Effector memory CD4-positive, alpha-beta T cell (primary cell): ENCODE measurements at regions not wholly inside any gene's neighbourhood (a gene's known extent, or its start where the extent isn't known, plus 50 kb on each side); places are given as distances from the start of the nearest gene placed in this dataset.

ENCODE experiments used
- DNase-seq, 3 donors: peaks; one replicate each; pipeline ENCODE4 v3.0.0-alpha.2; 2020
- H3K27ac ChIP-seq: 2 replicates; pipeline ENCODE4 v1.7.0; 2013; ENCODE audit warnings: mild to moderate bottlenecking, low read length, moderate library complexity; ENCODE audit not compliant: insufficient read depth, poor library complexity, severe bottlenecking
- H3K27me3 ChIP-seq: replicated peaks from 2 replicates; pipeline ENCODE4 v1.7.0; 2013; ENCODE audit warnings: mild to moderate bottlenecking, low read length; ENCODE audit not compliant: insufficient read depth, control insufficient read depth, poor library complexity, severe bottlenecking
- H3K36me3 ChIP-seq: 2 replicates; pipeline ENCODE4 v1.7.0; 2013; ENCODE audit warnings: mild to moderate bottlenecking, low read length, moderate library complexity; ENCODE audit not compliant: control insufficient read depth, insufficient read depth
- H3K4me1 ChIP-seq: 2 replicates; pipeline ENCODE4 v1.7.0; 2013; ENCODE audit warnings: low read length, mild to moderate bottlenecking; ENCODE audit not compliant: control insufficient read depth, insufficient read depth, poor library complexity, severe bottlenecking
- H3K4me3 ChIP-seq: 2 replicates; pipeline ENCODE4 v1.7.0; 2013; ENCODE audit warnings: low read length, low read depth, mild to moderate bottlenecking; ENCODE audit not compliant: insufficient read depth, poor library complexity, severe bottlenecking
- H3K9me3 ChIP-seq: 2 replicates; pipeline ENCODE4 v1.7.0; 2013; ENCODE audit warnings: mild to moderate bottlenecking, low read length, moderate library complexity; ENCODE audit not compliant: control insufficient read depth

GRCh38 chr10:88122145-88122544 lies 258.7 kb downstream of the PTEN start:
- H3K4me3 ChIP-seq, result no peak overlapping the region
- H3K4me1 ChIP-seq, result no peaks in the 10 kb centered on the region

GRCh38 chr10:88122576-88122975 lies 259.2 kb downstream of the PTEN start:
- no peaks in the 10 kb centered on the region for H3K9me3 ChIP-seq
- H3K27me3 ChIP-seq, result no peaks in the 10 kb centered on the region
- no peaks in the 10 kb centered on the region for H3K36me3 ChIP-seq
- no peaks in the 10 kb centered on the region for H3K4me1 ChIP-seq
- no peak overlapping the region for H3K4me3 ChIP-seq
- H3K27ac ChIP-seq, result no peak overlapping the region
- no peak for DNase-seq

More at GRCh38 chr10:88122145-88122544, 258.7 kb downstream of the PTEN start:
- no peak for DNase-seq
- H3K27me3 ChIP-seq, result no peaks in the 10 kb centered on the region
- H3K9me3 ChIP-seq, result no peaks in the 10 kb centered on the region
- H3K27ac ChIP-seq, result no peak overlapping the region
- no peaks in the 10 kb centered on the region for H3K36me3 ChIP-seq

- Histone ChIP-seq H3K4me3 (no peak overlapping the region), H3K36me3 (no peaks in the 10 kb centered on the region), H3K27me3 (no peaks in the 10 kb centered on the region), H3K4me1 (no peaks in the 10 kb centered on the region), H3K9me3 (no peaks in the 10 kb centered on the region), H3K27ac (no peak overlapping the region)
- no peak for DNase-seq
These were observed 262.3 kb downstream of the PTEN start for GRCh38 chr10:88125766-88126165.

- H3K4me3 ChIP-seq, result no peak overlapping the region
- H3K27ac ChIP-seq, result no peak overlapping the region
- no peaks in the 10 kb centered on the region for H3K9me3 ChIP-seq
- no peaks in the 10 kb centered on the region for H3K4me1 ChIP-seq
- H3K36me3 ChIP-seq, result no peaks in the 10 kb centered on the region
- no peaks in the 10 kb centered on the region for H3K27me3 ChIP-seq
- DNase-seq, result no peak
These were observed 263.3 kb downstream of the PTEN start for GRCh38 chr10:88126699-88127098.

- no peak overlapping the region for H3K4me3 ChIP-seq
- no peaks in the 10 kb centered on the region for H3K4me1 ChIP-seq
- H3K36me3 ChIP-seq, result no peaks in the 10 kb centered on the region
- no peak overlapping the region for H3K27ac ChIP-seq
- DNase-seq, result no peak
- no peaks in the 10 kb centered on the region for H3K27me3 ChIP-seq
- H3K9me3 ChIP-seq, result no peaks in the 10 kb centered on the region
These were observed 263.8 kb downstream of the PTEN start for GRCh38 chr10:88127269-88127668.

- Histone ChIP-seq H3K4me3 (no peak overlapping the region), H3K36me3 (no peaks in the 10 kb centered on the region), H3K27me3 (no peaks in the 10 kb centered on the region), H3K4me1 (no peaks in the 10 kb centered on the region), H3K27ac (no peak overlapping the region), H3K9me3 (no peaks in the 10 kb centered on the region)
- no peak for DNase-seq
These were observed 264.3 kb downstream of the PTEN start for GRCh38 chr10:88127766-88128165.

- Histone ChIP-seq H3K9me3 (no peaks in the 10 kb centered on the region), H3K27me3 (no peaks in the 10 kb centered on the region), H3K4me3 (no peak overlapping the region), H3K27ac (no peak overlapping the region), H3K36me3 (no peaks in the 10 kb centered on the region), H3K4me1 (no peaks in the 10 kb centered on the region)
- no peak for DNase-seq
These were observed 265.6 kb downstream of the PTEN start for GRCh38 chr10:88129013-88129412.

GRCh38 chr10:88130912-88131311 lies 267.5 kb downstream of the PTEN start:
- no peak overlapping the region for H3K27ac ChIP-seq
- no peaks in the 10 kb centered on the region for H3K4me1 ChIP-seq
- H3K9me3 ChIP-seq, result no peaks in the 10 kb centered on the region
- DNase-seq, result no peak
- H3K27me3 ChIP-seq, result no peaks in the 10 kb centered on the region
- H3K4me3 ChIP-seq, result no peak overlapping the region
- no peaks in the 10 kb centered on the region for H3K36me3 ChIP-seq

- no peak for DNase-seq
- H3K27ac ChIP-seq, result no peak overlapping the region
These were observed 268.2 kb downstream of the PTEN start for GRCh38 chr10:88131511-88132139.

GRCh38 chr10:88136712-88137111 lies 273.3 kb downstream of the PTEN start:
- Histone ChIP-seq H3K4me1 (no peaks in the 10 kb centered on the region), H3K4me3 (no peak overlapping the region), H3K27ac (no peak overlapping the region), H3K27me3 (no peaks in the 10 kb centered on the region), H3K36me3 (no peaks in the 10 kb centered on the region), H3K9me3 (no peaks in the 10 kb centered on the region)
- no peak for DNase-seq

More at GRCh38 chr10:88131511-88132139, 268.2 kb downstream of the PTEN start:
- Histone ChIP-seq H3K4me3 (no peak overlapping the region), H3K36me3 (no peaks in the 10 kb centered on the region), H3K9me3 (no peaks in the 10 kb centered on the region), H3K27me3 (no peaks in the 10 kb centered on the region), H3K4me1 (no peaks in the 10 kb centered on the region)
